HG03575 (cell line): ENCODE measurements at regions not wholly inside any gene's neighbourhood (a gene's known extent, or its start where the extent isn't known, plus 50 kb on each side); places are given as distances from the start of the nearest gene placed in this dataset.
"Not testable (repeated sequence)": the region's sequence is repeated elsewhere in the genome, so short reads cannot be mapped to it uniquely, and the experiment has no call there.

Source experiments
- ATAC-seq: cut with Tn5 transposase; IDR thresholded peaks from one replicate; pipeline ENCODE4 v1.9.1; 2021; ENCODE audit not compliant: unreplicated experiment, insufficient number of reproducible peaks, low FRiP score; ENCODE audit errors: extremely low read depth

DNA sequence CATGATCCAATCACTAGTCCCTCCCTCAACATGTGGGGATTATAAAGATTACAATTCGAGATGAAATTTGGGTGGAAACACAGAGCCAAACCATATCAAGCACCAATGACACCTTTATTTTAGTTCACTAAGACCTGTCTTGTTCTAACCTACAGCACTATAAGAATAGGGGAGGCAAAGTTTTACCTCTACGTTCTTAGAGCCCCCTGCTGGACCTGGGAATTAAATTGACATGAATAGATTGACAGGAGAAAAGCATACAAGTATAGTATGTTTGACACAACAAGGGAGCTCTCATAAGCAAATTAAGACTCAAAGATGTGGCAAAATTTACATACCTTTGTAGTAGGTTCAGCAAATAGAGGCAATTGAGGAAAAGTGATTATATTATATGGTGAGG lies 974.4 kb upstream of the ALCAM start:
- no peak for ATAC-seq

DNA sequence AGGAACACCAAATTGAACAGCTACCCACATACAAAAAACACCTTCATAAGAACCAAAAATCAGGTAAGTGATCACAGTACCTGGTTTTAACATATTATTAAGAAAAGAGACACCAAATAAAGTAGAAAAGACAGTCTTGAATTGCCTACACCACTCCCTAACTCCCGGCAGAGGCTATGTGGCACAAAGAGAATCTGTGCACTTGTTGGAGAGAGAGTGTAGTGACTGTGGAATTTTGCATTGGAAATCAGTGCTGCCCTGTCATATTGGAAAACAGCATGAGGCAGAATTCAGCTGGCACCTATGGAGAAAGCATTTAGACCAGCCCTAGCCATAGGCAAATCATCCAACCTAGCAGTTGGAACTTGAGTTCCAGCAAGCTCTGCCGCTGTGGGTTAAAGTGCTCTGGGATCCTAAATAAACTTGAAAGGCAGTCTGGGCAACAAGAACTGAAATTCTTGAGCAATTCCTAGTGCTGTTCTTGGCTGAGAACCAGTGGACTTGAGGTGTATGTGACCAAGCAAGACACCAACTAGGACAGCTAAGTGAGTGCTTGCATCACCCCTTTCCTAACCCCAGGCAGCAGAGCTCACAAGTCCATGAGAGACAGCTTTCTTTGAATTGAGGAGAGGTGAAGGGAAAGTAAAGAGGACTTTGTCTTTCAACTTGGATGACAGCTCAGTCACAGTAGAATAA lies 969.6 kb upstream of the ALCAM start:
- ATAC-seq: no peak

DNA sequence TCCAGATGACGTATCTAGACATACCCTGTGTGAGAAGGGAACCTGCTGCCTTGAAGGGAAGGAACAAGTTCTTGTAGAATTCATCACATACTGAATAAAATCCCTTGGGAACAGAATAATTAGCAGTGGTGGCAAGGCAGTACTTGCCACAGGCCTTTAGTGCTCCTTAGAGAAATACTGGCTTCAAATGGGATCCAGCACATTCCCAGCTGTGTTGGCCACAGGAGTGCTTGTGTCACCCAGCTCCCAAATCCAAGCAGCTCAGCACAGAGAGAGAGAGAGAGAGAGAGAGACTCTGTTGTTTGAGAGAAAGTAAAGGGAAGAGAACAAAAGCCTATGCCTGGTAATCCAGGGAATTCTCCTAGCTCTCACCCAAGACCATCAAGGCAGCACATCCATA lies 969.0 kb upstream of the ALCAM start:
- ATAC-seq: no peak

DNA sequence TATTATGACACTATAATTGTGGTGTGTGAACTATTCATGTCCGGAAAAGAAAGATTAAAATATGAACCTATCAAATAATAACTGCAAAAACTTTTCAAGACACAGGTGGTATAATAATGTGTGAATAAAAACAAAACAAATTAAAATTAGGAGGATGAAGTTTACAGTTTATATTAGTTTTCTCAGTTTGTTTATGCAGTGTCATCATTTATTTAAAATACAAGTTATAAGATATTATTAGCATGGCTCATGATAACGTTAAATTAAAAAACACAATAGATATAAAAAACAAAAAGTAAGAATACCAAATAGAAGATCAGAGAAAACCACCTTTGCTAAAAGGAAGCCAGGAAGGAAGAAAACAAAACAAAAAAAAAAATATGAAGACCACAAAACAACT lies 963.8 kb upstream of the ALCAM start:
- no peak for ATAC-seq

DNA sequence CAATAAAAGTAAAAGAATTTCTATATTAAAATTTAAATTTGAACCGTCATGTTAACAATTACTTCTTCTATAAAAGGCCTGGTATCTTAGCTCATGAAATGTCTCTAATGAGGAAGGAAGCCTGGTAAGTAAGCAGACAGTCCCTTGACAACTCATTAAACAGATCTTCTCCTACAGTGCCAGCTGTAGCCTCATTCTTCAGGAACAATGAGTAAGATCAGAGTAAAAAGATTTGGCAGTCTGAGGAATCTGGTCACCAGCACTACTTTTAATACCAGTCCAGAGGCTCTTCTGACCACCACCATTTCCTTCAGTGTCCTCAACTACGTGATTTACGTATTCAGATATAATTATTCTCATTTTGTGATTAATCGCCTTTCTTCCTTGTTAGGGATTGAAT lies 955.0 kb upstream of the ALCAM start:
- ATAC-seq: no peak

DNA sequence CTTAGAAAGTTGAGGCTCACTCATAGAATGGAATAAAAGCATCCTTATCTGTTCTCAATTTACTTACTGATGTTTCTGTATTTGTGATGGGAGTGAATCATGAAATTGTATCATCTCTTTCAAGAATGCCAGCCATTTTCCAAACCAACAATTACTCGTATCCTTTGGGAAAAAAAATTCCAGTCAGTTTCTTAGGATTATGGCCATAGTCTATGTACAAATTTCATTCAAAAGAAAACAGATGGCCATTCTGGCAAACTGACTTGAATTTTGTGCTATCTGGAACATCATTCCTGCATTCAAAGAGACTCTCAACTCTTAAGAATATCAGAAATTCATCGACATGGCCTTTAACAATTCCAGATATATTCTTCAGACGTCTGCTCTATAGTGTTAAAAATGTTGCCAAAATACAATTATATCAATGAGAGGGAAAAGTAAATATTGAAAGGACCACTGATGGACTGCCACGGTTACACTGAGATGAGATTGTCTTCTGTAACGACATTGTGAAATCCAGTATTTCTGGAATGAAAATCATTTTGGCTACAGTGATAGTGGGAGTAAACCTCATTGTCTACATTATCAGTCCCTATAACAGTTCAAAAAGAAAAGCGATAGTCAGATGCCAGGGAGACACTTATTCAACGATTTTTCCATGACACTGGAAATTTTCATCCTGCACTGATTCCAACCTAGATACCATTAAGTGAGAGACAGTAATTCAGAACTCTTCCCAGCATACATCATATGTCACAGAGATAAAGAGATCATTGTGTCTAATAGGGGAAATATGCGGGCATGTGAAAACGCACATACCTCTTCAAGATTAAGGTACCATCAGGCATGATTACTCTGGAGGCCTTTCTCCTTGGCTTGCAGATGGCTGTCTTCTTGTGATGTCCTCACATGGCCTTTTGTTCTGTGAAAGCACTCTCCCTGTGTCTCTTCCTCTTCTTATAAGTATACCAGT lies 953.8 kb upstream of the ALCAM start:
- ATAC-seq: no peak

DNA sequence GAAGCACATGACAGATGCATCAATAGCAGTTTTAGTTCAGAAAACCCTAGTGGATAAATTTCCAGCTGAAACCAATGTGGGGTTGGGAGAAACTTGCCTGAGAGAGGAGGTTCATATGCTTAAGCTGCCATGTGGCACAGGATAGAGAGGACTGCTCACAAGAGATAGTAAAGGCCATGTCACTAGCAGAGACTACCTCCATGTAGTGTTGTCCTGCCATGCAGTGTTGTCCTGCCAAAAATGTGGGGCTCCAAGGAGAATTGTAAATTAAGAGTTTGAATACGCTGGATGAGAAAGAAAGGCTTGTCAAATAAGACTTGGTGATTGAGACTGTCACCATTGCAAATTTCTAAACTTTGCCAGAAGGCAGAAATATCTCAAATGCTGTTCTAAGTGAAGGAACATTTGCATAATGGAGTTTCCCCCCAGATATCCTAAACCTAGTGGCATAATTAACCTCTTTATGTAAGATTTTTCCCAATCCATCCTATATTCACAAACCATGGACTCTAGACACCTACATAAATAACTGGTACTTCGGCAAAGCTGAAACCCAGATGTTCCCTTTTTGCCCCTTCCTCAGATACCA lies 938.3 kb upstream of the ALCAM start:
- ATAC-seq: no peak

DNA sequence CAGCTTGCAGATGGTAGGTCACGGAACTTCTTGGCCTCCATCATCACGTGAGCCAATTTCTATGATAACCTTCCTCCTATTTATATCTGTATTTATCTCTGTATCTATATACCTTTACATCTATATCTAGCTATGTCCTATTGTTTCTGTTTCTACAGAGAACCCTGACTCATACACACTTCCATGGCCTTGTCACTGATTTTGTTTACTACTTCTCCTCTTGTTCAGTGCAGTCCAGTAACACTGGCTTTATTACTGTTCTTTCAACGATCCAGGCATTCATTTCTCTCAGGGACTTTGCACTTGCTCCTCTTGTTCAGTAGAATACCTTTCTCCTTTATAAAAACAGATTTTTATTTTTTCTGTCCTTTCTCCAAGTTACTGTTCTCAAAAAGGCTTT lies 937.0 kb upstream of the ALCAM start:
- no peak for ATAC-seq

DNA sequence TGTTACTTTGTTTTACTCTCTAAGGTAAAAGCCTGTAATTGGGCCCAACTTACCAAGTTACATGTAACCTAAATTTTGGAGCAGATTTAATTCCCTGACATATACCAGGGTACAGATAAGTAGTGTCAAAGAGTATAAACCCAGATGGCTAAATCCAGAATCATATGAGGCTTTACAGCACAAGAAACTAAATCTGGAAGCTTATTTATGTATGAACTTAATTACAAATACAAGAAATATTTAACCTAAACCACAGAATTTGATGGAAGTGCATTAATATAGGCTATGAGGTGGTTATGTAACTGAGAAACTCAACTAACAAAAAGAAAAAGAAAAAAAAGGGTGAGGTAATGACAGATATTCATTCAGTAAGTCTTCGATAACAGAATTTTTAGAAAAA lies 930.2 kb upstream of the ALCAM start:
- no peak for ATAC-seq

DNA sequence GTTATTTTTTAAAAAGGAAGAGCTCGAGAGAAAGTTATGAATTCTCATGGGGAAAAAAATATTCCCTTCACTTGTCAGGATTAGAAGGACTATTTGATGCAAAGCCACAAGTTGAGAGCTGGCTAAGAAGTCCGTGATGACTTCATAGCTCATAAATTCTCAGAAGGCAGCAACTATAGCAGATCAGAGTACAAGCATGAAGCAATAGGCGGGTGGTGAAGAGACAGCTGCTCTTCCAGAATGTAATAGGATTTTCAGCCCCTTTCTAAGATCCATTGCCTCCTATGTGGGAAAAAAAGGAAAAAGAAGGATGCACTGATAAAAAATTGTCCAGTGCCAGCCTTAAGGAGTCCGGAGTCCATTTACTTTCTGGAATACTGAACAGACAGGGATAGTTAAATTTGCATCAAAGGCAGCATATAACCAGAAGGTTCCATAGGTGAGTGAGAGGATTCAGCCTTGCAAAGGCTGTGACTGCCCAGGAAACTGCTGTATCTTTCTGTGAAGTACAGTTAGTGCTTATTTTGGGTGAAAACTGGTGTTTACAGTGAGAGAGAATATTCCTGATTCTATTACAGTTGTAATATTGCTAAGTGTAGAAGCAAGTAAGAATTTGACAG lies 929.5 kb upstream of the ALCAM start:
- ATAC-seq: no peak

DNA sequence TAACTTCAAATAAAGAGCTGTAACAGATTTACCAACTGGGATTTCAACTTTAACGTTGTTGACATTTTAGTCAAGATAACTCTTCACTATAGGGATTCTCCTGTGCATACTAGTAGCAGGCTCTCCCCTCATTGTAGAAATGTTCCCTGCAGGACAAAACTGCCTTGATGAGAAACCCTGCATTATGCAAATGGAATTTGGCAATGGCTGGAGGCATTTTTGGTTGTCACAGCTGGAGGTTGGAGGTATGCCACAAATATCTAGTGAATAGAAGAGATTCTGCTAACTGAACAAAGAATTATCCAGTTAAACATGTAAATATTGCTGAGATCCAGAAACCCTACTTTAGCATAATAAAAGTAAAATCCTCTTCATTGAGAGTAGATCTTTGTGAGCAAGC lies 928.8 kb upstream of the ALCAM start:
- no peak for ATAC-seq

DNA sequence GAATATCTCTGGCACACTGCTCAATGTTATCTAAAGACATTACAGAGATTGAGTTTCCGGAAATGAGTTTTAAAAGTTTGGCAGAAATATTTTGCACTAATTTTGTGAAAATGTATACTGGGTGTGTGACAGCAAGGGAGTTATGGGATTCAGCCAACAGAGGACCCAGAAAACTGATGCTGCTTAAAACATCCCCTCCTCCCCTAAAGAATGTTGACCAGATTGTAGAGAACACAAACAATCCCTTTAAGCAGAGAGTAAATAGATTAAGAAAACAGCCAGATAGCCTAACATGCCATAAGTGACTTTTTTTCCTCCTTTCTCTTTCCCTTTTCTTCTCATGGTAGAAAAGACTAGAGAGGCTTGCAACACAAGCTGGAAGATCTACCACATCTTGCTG lies 928.0 kb upstream of the ALCAM start:
- no peak for ATAC-seq

DNA sequence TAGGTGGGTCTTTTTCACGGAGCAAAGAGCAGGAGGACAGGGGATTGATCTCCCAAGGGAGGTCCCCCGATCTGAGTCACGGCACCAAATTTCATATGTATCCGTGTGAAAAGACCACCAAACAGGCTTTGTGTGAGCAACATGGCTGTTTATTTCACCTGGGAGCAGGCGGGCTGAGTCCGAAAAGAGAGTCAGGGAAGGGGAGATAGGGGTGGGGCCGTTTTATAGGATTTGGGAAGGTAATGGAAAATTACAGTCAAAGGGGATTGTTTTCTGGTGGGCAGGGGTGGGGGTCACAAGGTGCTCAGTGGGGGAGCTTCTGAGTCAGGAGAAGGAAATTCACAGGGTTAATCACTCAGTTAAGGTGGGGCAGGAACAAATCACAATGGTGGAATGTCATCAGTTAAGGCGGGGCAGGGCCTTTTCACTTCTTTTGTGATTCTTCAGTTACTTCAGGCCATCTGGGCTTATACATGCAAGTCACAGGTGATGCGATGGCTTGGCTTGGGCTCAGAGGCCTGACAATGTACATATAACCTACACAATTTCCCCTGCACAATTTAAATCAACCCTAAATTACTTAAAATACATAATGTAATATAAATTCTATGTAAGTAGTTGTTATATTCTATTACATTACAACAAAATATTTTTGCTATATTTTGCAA lies 921.3 kb upstream of the ALCAM start:
- ATAC-seq: not testable (repeated sequence)

DNA sequence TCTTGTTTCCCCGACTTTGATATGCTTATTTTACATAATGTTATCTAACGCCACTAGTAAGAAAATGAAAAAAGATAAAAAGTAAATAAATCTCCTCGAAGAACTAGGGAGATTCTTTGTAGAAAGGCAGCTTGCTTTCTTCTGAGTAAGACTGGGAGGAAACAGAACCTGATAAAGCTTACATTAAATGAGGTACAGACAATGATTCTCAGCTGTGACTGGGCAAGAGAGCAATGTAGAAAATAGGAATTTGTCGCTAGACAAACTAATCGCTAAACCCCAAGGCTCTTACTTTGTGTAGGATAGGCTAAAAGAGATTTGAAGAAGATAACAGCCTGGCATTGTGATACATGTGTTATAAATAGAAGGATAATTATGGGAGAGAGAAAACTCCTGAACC lies 919.0 kb upstream of the ALCAM start:
- ATAC-seq: no peak

DNA sequence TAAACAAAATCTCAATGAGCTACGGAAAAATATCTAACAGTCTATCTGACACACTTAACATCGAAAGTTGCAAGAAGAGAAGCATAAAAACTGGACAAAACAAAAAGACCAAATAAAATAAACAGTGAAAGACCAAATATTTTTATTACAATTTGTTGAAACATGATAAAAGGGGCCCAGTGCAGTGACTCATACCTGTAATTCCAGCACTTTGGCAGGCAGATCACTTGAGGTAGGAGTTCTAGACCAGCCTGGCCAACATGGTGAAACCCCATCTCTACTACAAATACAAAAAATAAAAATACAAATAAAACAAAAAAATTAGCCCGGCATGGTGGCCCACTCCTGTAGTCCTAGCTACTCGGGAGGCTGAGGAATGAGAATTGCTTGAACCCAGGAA lies 914.0 kb upstream of the ALCAM start:
- no peak for ATAC-seq

DNA sequence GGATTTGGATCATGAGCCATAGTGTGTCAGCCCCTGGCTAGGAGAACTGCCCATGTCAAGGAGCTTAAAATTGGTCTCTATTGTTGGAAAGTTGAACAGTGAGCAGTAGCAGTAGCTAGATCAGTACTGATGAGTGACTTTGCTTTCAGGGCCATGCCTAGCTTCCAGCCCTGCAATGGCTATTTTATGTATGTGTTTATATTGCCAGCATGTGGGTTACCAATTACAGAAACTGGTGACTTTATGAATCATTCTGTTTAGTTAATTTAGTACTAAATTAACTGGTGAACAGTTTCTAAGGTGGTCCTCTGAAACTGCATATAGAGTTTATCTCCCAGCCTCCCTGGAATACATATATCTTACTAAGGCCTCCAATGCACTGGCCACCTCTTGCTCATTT lies 908.1 kb upstream of the ALCAM start:
- no peak for ATAC-seq

DNA sequence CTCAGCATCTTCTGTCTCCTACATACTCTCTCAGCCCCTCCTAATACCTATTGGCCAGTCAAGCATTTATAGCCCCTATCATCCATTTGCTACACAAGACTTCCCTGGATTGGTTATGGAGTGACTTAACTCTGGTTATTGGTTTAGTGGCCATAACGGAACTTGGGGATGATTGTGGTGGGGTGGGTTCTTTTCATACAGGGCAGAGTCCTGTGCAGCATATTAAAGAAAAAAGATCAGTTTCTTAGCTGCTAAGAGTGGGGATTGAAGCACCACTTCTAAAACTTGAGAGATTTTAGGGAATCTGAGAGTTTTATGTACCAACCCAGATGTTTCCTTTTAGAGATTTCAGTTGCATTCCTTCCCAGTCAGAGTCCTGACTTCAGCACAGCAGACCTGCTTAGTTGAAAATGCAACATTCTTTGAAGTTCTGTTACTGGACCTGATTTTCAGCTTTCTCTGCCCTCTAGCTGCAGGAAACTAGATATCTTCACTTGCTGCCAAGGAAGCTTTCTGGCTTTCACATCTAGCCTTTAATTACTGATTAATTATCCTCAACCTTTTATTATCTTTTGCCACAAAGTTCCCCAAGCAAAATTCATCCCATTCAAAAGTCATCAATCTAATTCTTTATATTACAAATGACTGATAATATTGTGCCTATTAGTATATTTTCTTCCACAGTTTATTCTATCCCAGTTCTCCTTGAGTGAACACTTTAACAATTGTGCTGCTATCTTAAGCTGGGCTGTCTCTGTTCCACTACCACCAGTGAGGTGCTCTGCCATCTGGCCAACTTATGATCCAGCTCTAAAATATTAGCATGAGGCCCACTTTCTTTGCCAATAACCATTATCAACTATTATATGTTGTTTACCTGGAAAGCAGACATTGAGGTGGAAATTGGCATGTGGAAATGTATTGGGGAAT lies 906.0 kb upstream of the ALCAM start:
- no peak for ATAC-seq

DNA sequence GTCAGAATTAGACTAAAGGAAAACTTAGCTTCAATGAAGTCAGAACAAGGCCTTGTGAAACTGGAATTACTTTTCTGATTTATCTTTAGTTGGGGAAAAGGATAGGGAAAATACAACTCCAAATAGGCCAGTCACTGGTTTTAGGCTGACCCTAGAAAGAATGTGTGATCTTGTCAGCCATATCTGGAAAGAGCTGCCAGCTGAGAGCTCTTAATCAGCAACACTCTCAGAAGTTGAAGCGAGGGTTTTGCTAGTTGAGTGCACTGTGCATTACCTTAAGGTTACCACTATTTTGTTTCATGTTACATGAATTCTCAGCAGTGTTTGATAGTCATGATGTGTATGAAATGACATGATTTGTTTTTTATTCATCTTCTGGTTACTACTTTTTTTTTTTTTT lies 905.3 kb upstream of the ALCAM start:
- no peak for ATAC-seq
